Adipocyte (in vitro differentiated cells): ENCODE measurements at regions not wholly inside any gene's neighbourhood (a gene's known extent, or its start where the extent isn't known, plus 50 kb on each side); places are given as distances from the start of the nearest gene placed in this dataset.
"Not testable (repeated sequence)": the region's sequence is repeated elsewhere in the genome, so short reads cannot be mapped to it uniquely, and the experiment has no call there.

Experiments used
- DNase-seq: peaks from one replicate; pipeline ENCODE4 v3.0.0-alpha.2; 2015; ENCODE audit warnings: low read depth
- H3K27me3 ChIP-seq: replicated peaks from 2 replicates; pipeline ENCODE4 v1.7.0; 2013; ENCODE audit warnings: mild to moderate bottlenecking, low read length, moderate library complexity; ENCODE audit not compliant: control insufficient read depth, insufficient read depth
- H3K36me3 ChIP-seq: 2 replicates; pipeline ENCODE4 v1.7.0; 2013; ENCODE audit warnings: low read length, mild to moderate bottlenecking, moderate library complexity; ENCODE audit not compliant: control insufficient read depth, insufficient read depth, severe bottlenecking
- H3K4me1 ChIP-seq: 2 replicates; pipeline ENCODE4 v1.7.0; 2013; ENCODE audit warnings: mild to moderate bottlenecking, low read length, moderate library complexity; ENCODE audit not compliant: control insufficient read depth, insufficient read depth
- H3K4me3 ChIP-seq: 2 replicates; pipeline ENCODE4 v1.7.0; 2013; ENCODE audit warnings: mild to moderate bottlenecking, low read length, moderate library complexity
- H3K9ac ChIP-seq: 2 replicates; pipeline ENCODE4 v1.7.0; 2013; ENCODE audit warnings: mild to moderate bottlenecking, low read length, moderate library complexity
- H3K9me3 ChIP-seq: 2 replicates; pipeline ENCODE4 v1.7.0; 2013; ENCODE audit warnings: mild to moderate bottlenecking, low read length, moderate library complexity; ENCODE audit not compliant: control insufficient read depth

DNA sequence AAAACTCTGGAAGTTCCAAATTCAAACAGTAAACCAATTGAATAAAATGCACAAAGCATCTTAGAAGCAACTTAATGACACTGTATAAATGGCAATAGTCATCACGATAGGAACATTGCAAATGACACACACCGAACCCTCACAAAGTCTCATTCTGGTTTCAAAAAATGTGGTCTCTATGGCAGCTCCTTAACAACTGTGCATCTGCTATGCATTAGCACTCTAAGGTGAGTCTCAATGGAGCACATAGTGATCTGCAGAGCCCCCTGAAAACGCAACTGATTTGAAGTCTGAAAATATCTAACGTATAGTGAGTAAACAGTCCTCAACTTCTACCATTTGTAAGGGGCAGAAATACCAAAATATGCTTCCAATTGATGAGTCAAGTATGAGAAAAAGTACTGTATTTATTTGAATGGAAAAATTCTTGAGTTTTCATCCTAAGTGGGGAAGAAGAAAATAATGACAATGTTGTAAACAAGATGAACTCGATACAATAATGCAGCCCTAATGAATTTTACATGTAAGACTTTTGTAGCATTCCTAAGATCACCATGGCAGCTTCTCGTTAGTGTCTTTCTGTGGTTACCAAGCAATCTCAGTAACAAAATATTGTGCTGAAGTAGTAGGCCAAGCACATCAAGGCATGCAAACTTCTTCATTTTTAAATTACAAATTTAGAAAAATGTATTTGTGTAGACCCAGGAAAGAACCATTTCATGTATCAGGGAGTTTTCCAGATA, 517.5 kb upstream of the FAM174A start:
- Histone ChIP-seq H3K36me3 (no peaks in the 10 kb centered on the region), H3K27me3 (no peaks in the 10 kb centered on the region), H3K4me1 (no peaks in the 10 kb centered on the region), H3K9me3 (no peaks in the 10 kb centered on the region), H3K4me3 (no peak overlapping the region), H3K9ac (no peak overlapping the region)
- DNase-seq = no peak

DNA sequence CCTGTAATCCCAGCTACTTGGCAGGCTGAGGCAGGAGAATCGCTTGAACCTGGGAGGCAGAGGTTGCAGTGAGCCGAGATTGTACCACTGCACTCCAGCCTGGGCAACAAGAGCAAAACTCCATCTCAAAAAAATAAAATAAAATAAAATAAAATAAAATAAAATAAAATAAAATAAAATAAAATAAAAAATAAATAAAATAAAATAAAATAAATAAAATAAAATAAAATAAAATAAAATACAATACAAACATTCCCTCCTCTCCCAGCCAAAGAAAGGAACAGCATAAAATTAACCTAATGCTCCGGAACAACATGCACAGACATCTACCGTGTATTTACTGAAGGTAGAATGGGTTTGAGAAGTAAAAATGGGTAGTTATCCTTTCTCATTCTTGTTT, 521.9 kb upstream of the FAM174A start:
- not testable (repeated sequence) for H3K4me3 ChIP-seq, H3K9ac ChIP-seq

GRCh38 chr5:100011160-100011559, 524.0 kb upstream of the FAM174A start:
- not testable (repeated sequence) for DNase-seq, H3K4me1 ChIP-seq, H3K9ac ChIP-seq, H3K27me3 ChIP-seq, H3K9me3 ChIP-seq, H3K36me3 ChIP-seq, H3K4me3 ChIP-seq

More for the DNA sequence above, 521.9 kb upstream of the FAM174A start:
- not testable (repeated sequence) for H3K4me1 ChIP-seq, DNase-seq, H3K36me3 ChIP-seq, H3K27me3 ChIP-seq, H3K9me3 ChIP-seq

- peaks cover 4% of the 10 kb centered on the region for H3K9me3 ChIP-seq
- no peak overlapping the region for H3K9ac ChIP-seq
- no peaks in the 10 kb centered on the region for H3K36me3 ChIP-seq
- no peaks in the 10 kb centered on the region for H3K4me1 ChIP-seq
- no peaks in the 10 kb centered on the region for H3K27me3 ChIP-seq
- DNase-seq = no peak
- H3K4me3 ChIP-seq = no peak overlapping the region
Measured at GRCh38 chr5:100004969-100005368, 530.2 kb upstream of the FAM174A start.

- Histone ChIP-seq H3K9me3 (no peaks in the 10 kb centered on the region), H3K9ac (no peak overlapping the region), H3K36me3 (no peaks in the 10 kb centered on the region), H3K27me3 (no peaks in the 10 kb centered on the region), H3K4me3 (no peak overlapping the region), H3K4me1 (no peaks in the 10 kb centered on the region)
- no peak for DNase-seq
Measured at GRCh38 chr5:99998319-99998718, 536.9 kb upstream of the FAM174A start.

GRCh38 chr5:99995407-99995806, 539.8 kb upstream of the FAM174A start:
- Histone ChIP-seq H3K36me3 (no peaks in the 10 kb centered on the region), H3K9ac (no peak overlapping the region), H3K4me1 (no peaks in the 10 kb centered on the region), H3K9me3 (no peaks in the 10 kb centered on the region), H3K27me3 (no peaks in the 10 kb centered on the region), H3K4me3 (no peak overlapping the region)
- no peak for DNase-seq

DNA sequence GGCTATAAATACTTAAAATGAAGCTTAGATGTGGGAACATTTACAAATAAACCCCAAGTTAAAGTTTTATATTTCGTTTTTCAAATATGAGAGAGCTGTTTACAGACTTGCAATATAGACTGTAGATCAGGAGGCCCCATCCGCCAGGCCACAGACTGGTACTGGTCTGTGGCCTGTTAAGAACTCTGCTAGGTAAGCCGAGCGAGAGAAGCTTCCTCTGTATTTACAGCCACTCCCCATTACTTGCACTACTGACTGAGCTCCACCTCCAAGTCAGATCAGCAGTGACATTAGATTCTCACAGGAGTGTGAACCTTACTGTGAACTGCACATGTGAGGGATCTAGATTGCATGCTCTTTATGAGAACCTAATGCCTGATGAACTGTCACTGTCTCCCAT, 561.4 kb upstream of the FAM174A start:
- Histone ChIP-seq H3K9me3 (no peaks in the 10 kb centered on the region), H3K36me3 (no peaks in the 10 kb centered on the region), H3K9ac (no peak overlapping the region), H3K27me3 (no peaks in the 10 kb centered on the region), H3K4me3 (no peak overlapping the region), H3K4me1 (no peaks in the 10 kb centered on the region)
- no peak for DNase-seq

DNA sequence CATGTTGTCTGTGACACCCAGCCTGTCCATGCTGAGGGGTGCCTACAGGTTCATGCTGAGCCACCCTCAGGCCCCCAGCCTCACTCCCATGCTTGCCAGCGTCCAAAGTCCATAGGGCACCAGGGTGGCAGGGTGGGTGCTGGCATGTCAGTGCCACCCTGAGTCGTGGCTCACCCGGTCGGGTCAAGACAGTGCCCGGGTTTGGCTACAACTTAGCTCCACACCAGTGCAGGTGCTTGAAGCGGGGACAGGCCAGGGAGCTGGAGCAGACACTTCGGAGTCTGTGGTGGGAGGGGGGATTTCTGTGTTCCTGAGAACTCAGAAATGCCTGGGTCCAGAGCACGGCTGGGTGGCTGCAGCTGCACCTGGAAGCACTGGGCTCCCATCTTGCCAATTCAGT, 579.2 kb upstream of the FAM174A start:
- H3K4me3 ChIP-seq = no peak overlapping the region

DNA sequence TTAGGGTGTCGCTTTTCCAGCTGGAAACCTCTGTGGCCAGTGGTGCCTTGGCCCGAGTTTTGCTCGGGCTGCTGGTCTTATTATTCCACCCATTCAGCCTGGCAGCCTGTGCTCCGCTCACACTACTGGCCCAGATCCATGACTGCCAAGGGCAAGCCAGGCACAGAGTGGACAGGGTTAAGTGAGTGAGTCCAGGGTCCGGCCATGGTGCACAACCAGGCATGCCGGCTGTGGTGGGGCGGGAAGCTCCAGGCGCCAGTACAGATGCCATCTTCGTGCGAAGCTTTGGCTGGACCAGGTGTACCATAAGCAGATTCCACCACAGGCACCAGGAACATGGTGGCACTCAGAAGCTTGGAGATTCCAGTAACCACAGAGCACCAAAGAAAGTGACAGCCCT, 580.2 kb upstream of the FAM174A start:
- no peak overlapping the region for H3K9ac ChIP-seq
- no peaks in the 10 kb centered on the region for H3K27me3 ChIP-seq
- H3K4me3 ChIP-seq = no peak overlapping the region
- H3K9me3 ChIP-seq = no peaks in the 10 kb centered on the region
- H3K36me3 ChIP-seq = no peaks in the 10 kb centered on the region
- DNase-seq = no peak
- H3K4me1 ChIP-seq = no peaks in the 10 kb centered on the region

More for the DNA sequence above, 579.2 kb upstream of the FAM174A start:
- Histone ChIP-seq H3K9ac (no peak overlapping the region), H3K36me3 (no peaks in the 10 kb centered on the region), H3K4me1 (no peaks in the 10 kb centered on the region), H3K9me3 (no peaks in the 10 kb centered on the region), H3K27me3 (no peaks in the 10 kb centered on the region)
- DNase-seq = no peak

DNA sequence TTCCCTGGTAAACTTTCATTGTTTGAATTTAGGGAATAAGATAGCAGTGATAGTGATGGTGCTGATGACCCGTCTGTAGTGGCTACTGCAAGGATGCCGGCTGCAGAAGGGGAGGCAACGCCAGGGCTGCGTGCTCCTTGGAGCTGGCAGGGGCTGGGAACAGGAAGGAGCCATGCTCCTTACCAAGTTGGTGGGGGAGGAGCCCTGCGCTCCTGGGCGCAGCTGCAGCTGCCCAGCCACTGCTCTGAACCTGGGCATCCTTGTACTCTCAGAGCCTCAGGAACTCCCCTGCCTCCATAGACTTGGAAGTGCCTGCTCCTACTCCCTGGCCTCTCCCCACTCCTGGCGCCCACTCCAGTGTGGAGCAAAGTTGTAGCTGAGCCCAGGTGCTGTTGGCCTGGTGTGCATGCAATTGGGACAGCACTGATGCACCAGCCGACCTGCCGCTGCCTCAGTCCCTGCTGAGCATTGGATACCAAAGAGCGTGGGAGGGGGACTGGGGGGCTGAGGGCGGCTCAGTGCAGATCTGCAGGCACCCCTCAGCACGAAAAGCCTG, 585.1 kb upstream of the FAM174A start:
- H3K4me1 ChIP-seq = no peaks in the 10 kb centered on the region
- H3K27me3 ChIP-seq = no peaks in the 10 kb centered on the region
- no peaks in the 10 kb centered on the region for H3K36me3 ChIP-seq
- no peaks in the 10 kb centered on the region for H3K9me3 ChIP-seq
- DNase-seq = no peak
- H3K9ac ChIP-seq = no peak overlapping the region
- H3K4me3 ChIP-seq = no peak overlapping the region

DNA sequence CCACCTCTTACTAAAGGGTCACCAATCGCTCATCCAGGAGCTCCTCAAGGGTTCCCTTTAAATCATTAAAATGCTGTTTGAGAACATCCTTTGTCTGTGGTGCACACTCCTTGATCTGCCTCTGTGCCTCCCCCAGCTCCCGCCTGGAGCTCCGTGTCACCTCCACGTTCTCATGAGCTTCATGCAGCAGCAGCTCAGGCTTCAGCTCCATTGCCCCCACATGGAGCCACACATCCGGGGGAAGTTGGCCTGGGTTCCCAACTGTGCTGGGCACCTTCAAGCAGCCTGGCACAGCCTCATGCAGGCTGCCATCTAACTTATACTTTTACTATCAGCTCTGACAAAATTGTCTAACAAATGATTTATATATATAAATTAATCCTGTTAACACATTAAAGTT, 585.8 kb upstream of the FAM174A start:
- Histone ChIP-seq H3K27me3 (no peaks in the 10 kb centered on the region), H3K9ac (no peak overlapping the region), H3K9me3 (no peaks in the 10 kb centered on the region), H3K4me3 (no peak overlapping the region), H3K4me1 (no peaks in the 10 kb centered on the region), H3K36me3 (no peaks in the 10 kb centered on the region)
- DNase-seq = no peak

DNA sequence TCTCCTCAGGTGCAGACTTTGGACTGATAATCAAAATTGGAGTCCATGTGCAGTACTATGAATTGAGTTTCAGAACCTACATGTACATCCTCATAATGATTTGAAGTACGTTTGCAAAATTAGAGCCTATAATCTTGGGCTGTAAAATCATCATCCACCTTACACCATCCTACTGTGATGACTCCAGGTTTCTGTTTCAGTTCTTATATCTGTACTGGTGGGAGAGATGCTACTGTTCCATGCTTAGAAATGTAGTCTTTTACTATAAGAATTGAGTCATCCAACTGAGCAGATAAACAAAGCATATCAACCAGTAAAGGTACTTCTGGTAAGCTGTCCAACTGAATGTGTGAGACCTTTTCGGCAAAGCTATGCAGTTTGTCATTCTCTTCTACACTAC, 586.3 kb upstream of the FAM174A start:
- no peaks in the 10 kb centered on the region for H3K4me1 ChIP-seq
- H3K9ac ChIP-seq = no peak overlapping the region
- DNase-seq = no peak
- no peaks in the 10 kb centered on the region for H3K27me3 ChIP-seq
- H3K9me3 ChIP-seq = no peaks in the 10 kb centered on the region
- H3K36me3 ChIP-seq = no peaks in the 10 kb centered on the region
- H3K4me3 ChIP-seq = no peak overlapping the region
